HG02943 (cell line): ENCODE measurements at regions not wholly inside any gene's neighbourhood (a gene's known extent, or its start where the extent isn't known, plus 50 kb on each side); places are given as distances from the start of the nearest gene placed in this dataset.
"Not testable (repeated sequence)": the region's sequence is repeated elsewhere in the genome, so short reads cannot be mapped to it uniquely, and the experiment has no call there.

Experiments used
- ATAC-seq: cut with Tn5 transposase; IDR thresholded peaks from one replicate; pipeline ENCODE4 v1.9.1; 2021; ENCODE audit warnings: mild to moderate bottlenecking, low read depth, moderate library complexity; ENCODE audit not compliant: unreplicated experiment

GRCh38 chr6:4364172-4364571 is 228.8 kb upstream of the ECI2 start:
- no peak for ATAC-seq

GRCh38 chr6:4363656-4364055 is 228.3 kb upstream of the ECI2 start:
- no peak for ATAC-seq

GRCh38 chr6:4362326-4362725 is 227.0 kb upstream of the ECI2 start:
- ATAC-seq: no peak

- ATAC-seq: no peak
Measured at GRCh38 chr6:4360920-4361319, 225.5 kb upstream of the ECI2 start.

- ATAC-seq: no peak
Measured at GRCh38 chr6:4359108-4359730, 223.8 kb upstream of the ECI2 start.

GRCh38 chr6:4358414-4359107 is 223.2 kb upstream of the ECI2 start:
- ATAC-seq: no peak

GRCh38 chr6:4357660-4358152 is 222.3 kb upstream of the ECI2 start:
- not testable (repeated sequence) for ATAC-seq

- ATAC-seq: no peak
Measured at GRCh38 chr6:4356899-4357659, 221.7 kb upstream of the ECI2 start.

GRCh38 chr6:4355241-4355640 is 219.9 kb upstream of the ECI2 start:
- no peak for ATAC-seq

- no peak for ATAC-seq
Measured at GRCh38 chr6:4354181-4354580, 218.8 kb upstream of the ECI2 start.

GRCh38 chr6:4352731-4353130 is 217.4 kb upstream of the ECI2 start:
- ATAC-seq: no peak

GRCh38 chr6:4352322-4352669 is 216.9 kb upstream of the ECI2 start:
- no peak for ATAC-seq

- ATAC-seq: no peak
Measured at GRCh38 chr6:4351520-4352321, 216.3 kb upstream of the ECI2 start.

- ATAC-seq: no peak
Measured at GRCh38 chr6:4350567-4351519, 215.5 kb upstream of the ECI2 start.

GRCh38 chr6:4349931-4350330 is 214.6 kb upstream of the ECI2 start:
- no peak for ATAC-seq

GRCh38 chr6:4349323-4349722 is 213.9 kb upstream of the ECI2 start:
- no peak for ATAC-seq

- no peak for ATAC-seq
Measured at GRCh38 chr6:4348462-4349112, 213.2 kb upstream of the ECI2 start.

- no peak for ATAC-seq
Measured at GRCh38 chr6:4347877-4348276, 212.5 kb upstream of the ECI2 start.

- no peak for ATAC-seq
Measured at GRCh38 chr6:4346659-4347333, 211.4 kb upstream of the ECI2 start.
